GM12878 (cell line): ENCODE measurements at regions not wholly inside any gene's neighbourhood (a gene's known extent, or its start where the extent isn't known, plus 50 kb on each side); places are given as distances from the start of the nearest gene placed in this dataset.

Experiments
- ATAC-seq: fragments of 200-7000 bp; cut with Tn5 transposase; 3 replicates; pipeline ENCODE4 v1.9.1; 2020; ENCODE audit warnings: mild to moderate bottlenecking, moderate library complexity
- BruUV-seq: library from RNA; stranded (reverse); fragments of 400-500 nt; replicated peaks from 2 replicates; lab custom pipeline; 2021; lab: Mats Ljungman, UMichigan
- CTCF ChIA-PET: fragments of 300-600 bp; sonication (Branson Sonifier 250); formaldehyde crosslinking; extraction: SDS; loops from one replicate; lab custom pipeline; 2021; ENCODE audit warnings: inconsistent platforms; lab: Yijun Ruan, JAX
- POLR2A ChIA-PET: fragments of 350-600 bp; formaldehyde crosslinking; extraction: SDS; loops from one replicate; lab custom pipeline; 2021; ENCODE audit warnings: inconsistent platforms; lab: Charles Lee
- RAD21 ChIA-PET: fragments of 300-600 bp; sonication (Branson Sonifier 250); formaldehyde crosslinking; loops from one replicate; lab custom pipeline; 2023; ENCODE audit warnings: antibody characterized with exemption; ENCODE audit not compliant: unreplicated experiment; lab: Charles Lee
- SMC1A ChIA-PET: fragments of 300-600 bp; sonication (Branson Sonifier 250); formaldehyde crosslinking; loops from one replicate; lab custom pipeline; 2023; ENCODE audit not compliant: unreplicated experiment, uncharacterized antibody; lab: Charles Lee
- DNase-seq: peaks from one replicate; pipeline ENCODE4 v3.0.0-alpha.2; 2011; ENCODE audit warnings: low read depth, low spot score
- FAIRE-seq: peaks from 3 replicates; lab custom pipeline; 2011; peaks lifted over from hg19 to GRCh38; lab: Jason Lieb, UNC
- H2AFZ ChIP-seq: 2 replicates; pipeline ENCODE4 v1.6.0; 2011; ENCODE audit warnings: low read depth, low read length, control low read depth; ENCODE audit not compliant: control insufficient read depth
- H3K27ac ChIP-seq: 2 replicates; pipeline ENCODE4 v1.5.1; 2011; ENCODE audit warnings: control low read depth; ENCODE audit not compliant: control insufficient read depth, insufficient read depth
- H3K27me3 ChIP-seq, 2 experiments: replicated peaks in 1 of 2; 2 replicates each; pipeline versions ENCODE4 v1.6.0 to v1.6.1; 2011; ENCODE audit warnings: low read length in 1 of 2; ENCODE audit not compliant: control insufficient read depth in 2 of 2, insufficient read depth in 2 of 2
- H3K36me3 ChIP-seq, 2 experiments: 2 replicates each; pipeline ENCODE4 v1.5.1; 2011; ENCODE audit warnings: low read length in 1 of 2; ENCODE audit not compliant: control insufficient read depth in 2 of 2, insufficient read depth in 2 of 2
- H3K4me1 ChIP-seq: 2 replicates; pipeline ENCODE4 v1.6.1; 2011; ENCODE audit warnings: mild to moderate bottlenecking, low read length, moderate library complexity, mixed read lengths; ENCODE audit not compliant: control insufficient read depth, insufficient read depth
- H3K4me2 ChIP-seq: 2 replicates; pipeline ENCODE4 v1.6.0; 2011; ENCODE audit warnings: control low read depth; ENCODE audit not compliant: control insufficient read depth, insufficient read depth
- H3K4me3 ChIP-seq: fragments of 200-600 bp; sonication (generic); 2 replicates; pipeline ENCODE4 v1.5.1; 2016
- H3K79me2 ChIP-seq: 2 replicates; pipeline ENCODE4 v1.6.0; 2011; ENCODE audit warnings: low read length; ENCODE audit not compliant: control insufficient read depth, insufficient read depth
- H3K9ac ChIP-seq: 2 replicates; pipeline ENCODE4 v1.8.0; 2011; ENCODE audit warnings: low read length, control low read depth, mixed read lengths; ENCODE audit not compliant: control insufficient read depth, insufficient read depth
- H3K9me3 ChIP-seq: replicated peaks from 3 replicates; pipeline ENCODE4 v1.5.1; 2011; ENCODE audit warnings: mild to moderate bottlenecking, low read length; ENCODE audit not compliant: control insufficient read depth, insufficient read depth
- H4K20me1 ChIP-seq: 2 replicates; pipeline ENCODE4 v1.6.0; 2011; ENCODE audit not compliant: control insufficient read depth, insufficient read depth
- BCL3 ChIP-seq: IDR thresholded peaks from 2 replicates; pipeline ENCODE4 v1.6.1; 2011; ENCODE audit warnings: borderline replicate concordance, low read depth, mild to moderate bottlenecking, moderate library complexity, low read length; ENCODE audit not compliant: insufficient read depth, poor library complexity, severe bottlenecking
- CBX3 ChIP-seq: fragments of 200-600 bp; sonication (generic); IDR thresholded peaks from 2 replicates; pipeline ENCODE4 v1.6.1; 2016; ENCODE audit warnings: low read depth, borderline replicate concordance
- CREB1 ChIP-seq: IDR thresholded peaks from 2 replicates; pipeline ENCODE4 v1.6.1; 2012; ENCODE audit warnings: low read depth, mild to moderate bottlenecking, inconsistent platforms
- ESRRA ChIP-seq: IDR thresholded peaks from 2 replicates; pipeline ENCODE4 v1.6.1; 2012; ENCODE audit warnings: mild to moderate bottlenecking, low read length, improper control_type of control experiment
- FOS ChIP-seq: IDR thresholded peaks from 3 replicates; pipeline ENCODE4 v1.6.1; 2011; ENCODE audit warnings: borderline replicate concordance; ENCODE audit not compliant: insufficient read length; ENCODE audit errors: extremely low read depth
- NR2F1 ChIP-seq: fragments of 450-650 bp; conservative IDR thresholded peaks from 2 replicates; pipeline ENCODE4 v1.6.1; 2017; ENCODE audit warnings: mild to moderate bottlenecking
- POLR2AphosphoS5 ChIP-seq: IDR thresholded peaks from 2 replicates; pipeline ENCODE4 v1.6.1; 2011; ENCODE audit warnings: mild to moderate bottlenecking, low read length, inconsistent platforms
- SIX5 ChIP-seq: IDR thresholded peaks from 2 replicates; pipeline ENCODE4 v1.6.1; 2011; ENCODE audit warnings: mild to moderate bottlenecking, low read depth, low read length, moderate library complexity; ENCODE audit not compliant: severe bottlenecking
- SRF ChIP-seq, 2 experiments: IDR thresholded peaks; 2 replicates each; pipeline ENCODE4 v1.6.1; 2011; ENCODE audit warnings: low read depth in 2 of 2, low read length in 2 of 2, mild to moderate bottlenecking in 1 of 2, moderate library complexity in 1 of 2
- TARDBP ChIP-seq: IDR thresholded peaks from 2 replicates; pipeline ENCODE4 v1.6.1; 2016; ENCODE audit warnings: borderline replicate concordance
- ZBTB40 ChIP-seq: fragments of 450-650 bp; IDR thresholded peaks from 2 replicates; pipeline ENCODE4 v1.6.1; 2016; ENCODE audit warnings: mild to moderate bottlenecking, moderate library complexity, borderline replicate concordance
- ZNF622 ChIP-seq: fragments of 450-650 bp; IDR thresholded peaks from 2 replicates; pipeline ENCODE4 v1.6.1; 2017; ENCODE audit warnings: mild to moderate bottlenecking, inconsistent platforms
- WGBS: methylation state at CpG from one replicate; pipeline ENCODE4 v1.1.6; 2016; ENCODE audit warnings: low lambda C conversion rate; ENCODE audit not compliant: insufficient replicate concordance, insufficient coverage; ENCODE audit errors: missing lambda C conversion rate; 5-methylcytosine and 5-hydroxymethylcytosine counted together
- in situ Hi-C: fragments of 300-500 bp; cut with MboI; formaldehyde crosslinking; loops from 9 replicates; pipeline ENCODE4 v1.14.3; 2018; ENCODE audit warnings: mixed read lengths
- intact Hi-C: fragments of 100-400 bp; cut with micrococcal nuclease; formaldehyde crosslinking; loops from one replicate; pipeline ENCODE4 v1.14.2; 2022; ENCODE audit not compliant: unreplicated experiment

GRCh38 chr3:82201316-82201715, 439.9 kb upstream of the GBE1 start (continued):
- no peak for TF ChIP-seq ZBTB40
- no peak for TF ChIP-seq BCL3

- H3K9me3 ChIP-seq, result no peaks in the 10 kb centered on the region
- in situ Hi-C loops, result no loop called here
- RAD21 ChIA-PET, result no interaction called here
- no peaks in the 10 kb centered on the region for H3K4me1 ChIP-seq
- no peak overlapping the region for H3K27ac ChIP-seq
- SMC1A ChIA-PET, result interaction anchor here (0.7 kb wide), 1 partner anchor 354 kb away, joined by 3 read pairs; no protein-coding TSS in a partner anchor
- no peak overlapping the region for H3K4me3 ChIP-seq
- CTCF ChIA-PET, result no interaction called here
- intact Hi-C loops, result no loop called here
- H2AFZ ChIP-seq, result no peak overlapping the region
- no peaks in the 10 kb centered on the region for H3K27me3 ChIP-seq
- 12% methylated on average over 3 of the region's 3 CpGs for WGBS
- POLR2A ChIA-PET, result no interaction called here
- no peak overlapping the region for H3K4me2 ChIP-seq
- no TSS peak for BruUV-seq
- FAIRE-seq, result no peak
- no peak for ATAC-seq
- no peak for DNase-seq
- no peaks in the 10 kb centered on the region for H3K79me2 ChIP-seq
- H3K36me3 ChIP-seq, result no peaks in the 10 kb centered on the region
- H3K9ac ChIP-seq, result no peak overlapping the region
- no peaks in the 10 kb centered on the region for H4K20me1 ChIP-seq
- no peak for TF ChIP-seq CBX3
- no peak for TF ChIP-seq ZBTB40
- no peak for TF ChIP-seq SIX5
- TF ChIP-seq NR2F1, result no peak
- TF ChIP-seq TARDBP, result no peak
- no peak for TF ChIP-seq ESRRA
- no peak for TF ChIP-seq FOS
- no peak for TF ChIP-seq SRF (IDR thresholded peaks at IDR 0.05; ENCODE audit: low read depth in 2 of 2, low read length in 2 of 2)
- no peak for TF ChIP-seq ZNF622
- no peak for TF ChIP-seq CREB1
- no peak for TF ChIP-seq POLR2AphosphoS5
Measured at GRCh38 chr3:82198009-82198408, 436.6 kb upstream of the GBE1 start.
